MCF 10A (cell line): ENCODE measurements at regions not wholly inside any gene's neighbourhood (a gene's known extent, or its start where the extent isn't known, plus 50 kb on each side); places are given as distances from the start of the nearest gene placed in this dataset.

Source experiments
- BruUV-seq: library from RNA; stranded (reverse); fragments of 400-500 nt; replicated peaks from 2 replicates; lab custom pipeline; 2021; lab: Mats Ljungman, UMichigan
- CTCF ChIA-PET: fragments of 300-600 bp; sonication (Branson Sonifier 250); formaldehyde crosslinking; extraction: SDS; loops from one replicate; lab custom pipeline; 2021; ENCODE audit warnings: antibody characterized with exemption, inconsistent platforms; lab: Yijun Ruan, JAX
- POLR2A ChIA-PET: fragments of 300-600, 350-650 bp; sonication (Branson Sonifier 250); formaldehyde crosslinking; extraction: SDS; loops from one replicate; lab custom pipeline; 2020; ENCODE audit warnings: antibody characterized with exemption, inconsistent platforms; lab: Yijun Ruan, JAX
- DNase-seq: peaks from one replicate; pipeline ENCODE4 v3.0.0-alpha.2; 2018; ENCODE audit not compliant: unreplicated experiment
- H3K27ac Mint-ChIP-seq: one replicate; pipeline ENCODE4 v1.8.0; 2022; ENCODE audit warnings: mild to moderate bottlenecking, low read depth, mixed read lengths; ENCODE audit not compliant: unreplicated experiment
- H3K27me3 Mint-ChIP-seq: one replicate; pipeline ENCODE4 v1.8.0; 2022; ENCODE audit warnings: mixed read lengths; ENCODE audit not compliant: insufficient read depth, unreplicated experiment
- H3K36me3 Mint-ChIP-seq: one replicate; pipeline ENCODE4 v1.8.0; 2022; ENCODE audit warnings: mild to moderate bottlenecking, moderate library complexity, mixed read lengths; ENCODE audit not compliant: insufficient read depth, unreplicated experiment
- H3K4me1 Mint-ChIP-seq: one replicate; pipeline ENCODE4 v1.8.0; 2022; ENCODE audit warnings: mixed read lengths; ENCODE audit not compliant: insufficient read depth, unreplicated experiment
- H3K4me3 Mint-ChIP-seq: one replicate; pipeline ENCODE4 v1.8.0; 2022; ENCODE audit warnings: mild to moderate bottlenecking, moderate library complexity, mixed read lengths; ENCODE audit not compliant: unreplicated experiment
- H3K9me3 Mint-ChIP-seq: one replicate; pipeline ENCODE4 v1.8.0; 2022; ENCODE audit warnings: mixed read lengths; ENCODE audit not compliant: unreplicated experiment
- CTCF ChIP-seq: fragments of 200-600 bp; IDR thresholded peaks from one replicate; pipeline ENCODE4 v1.8.0; 2022; ENCODE audit warnings: antibody characterized with exemption, mild to moderate bottlenecking; ENCODE audit not compliant: unreplicated experiment
- intact Hi-C: fragments of 100-400 bp; cut with micrococcal nuclease; formaldehyde crosslinking; loops from 2 replicates; pipeline ENCODE4 v1.14.1; 2022

- DNase-seq: no peak
- Mint-ChIP-seq H3K9me3 (no peaks in the 10 kb centered on the region), H3K27me3 (no peaks in the 10 kb centered on the region), H3K4me1 (no peaks in the 10 kb centered on the region), H3K36me3 (no peaks in the 10 kb centered on the region), H3K4me3 (no peak overlapping the region), H3K27ac (no peak overlapping the region)
- ChIA-PET CTCF (no interaction called here), POLR2A (interaction anchor here (0.6 kb wide), 1 partner anchor 168 kb away, joined by 3 read pairs; no protein-coding TSS in a partner anchor)
- intact Hi-C loops: no loop called here
- BruUV-seq: no TSS peak
- no peak for TF ChIP-seq CTCF
Observed at GRCh38 chr10:121352231-121352855, 245.9 kb downstream of the FGFR2 start.

GRCh38 chr10:121355161-121355560 is 243.1 kb downstream of the FGFR2 start:
- no TSS peak for BruUV-seq
- no peak overlapping the region for H3K4me3 Mint-ChIP-seq
- no peaks in the 10 kb centered on the region for H3K9me3 Mint-ChIP-seq
- ChIA-PET POLR2A (no interaction called here), CTCF (no interaction called here)
- no peak overlapping the region for H3K27ac Mint-ChIP-seq
- TF ChIP-seq CTCF: no peak
- H3K27me3 Mint-ChIP-seq: no peaks in the 10 kb centered on the region
- no peak for DNase-seq
- intact Hi-C loops: no loop called here
- H3K36me3 Mint-ChIP-seq: no peaks in the 10 kb centered on the region
- no peaks in the 10 kb centered on the region for H3K4me1 Mint-ChIP-seq

GRCh38 chr10:121356183-121356582 is 242.1 kb downstream of the FGFR2 start:
- H3K27ac Mint-ChIP-seq: no peak overlapping the region
- H3K4me1 Mint-ChIP-seq: no peaks in the 10 kb centered on the region
- no peaks in the 10 kb centered on the region for H3K9me3 Mint-ChIP-seq

GRCh38 chr10:121357401-121357800 is 240.8 kb downstream of the FGFR2 start:
- Mint-ChIP-seq H3K4me3 (no peak overlapping the region), H3K4me1 (no peaks in the 10 kb centered on the region), H3K27ac (no peak overlapping the region), H3K9me3 (no peaks in the 10 kb centered on the region), H3K27me3 (no peaks in the 10 kb centered on the region), H3K36me3 (no peaks in the 10 kb centered on the region)
- CTCF ChIA-PET: interaction anchor here (1.0 kb wide), 1 partner anchor 11 kb away, joined by 3 read pairs; no protein-coding TSS in a partner anchor
- DNase-seq: no peak
- POLR2A ChIA-PET: interaction anchor here (1.1 kb wide), 1 partner anchor 53 kb away, joined by 3 read pairs; no protein-coding TSS in a partner anchor
- TF ChIP-seq CTCF: no peak
- no TSS peak for BruUV-seq
- intact Hi-C loops: no loop called here

More at GRCh38 chr10:121356183-121356582, 242.1 kb downstream of the FGFR2 start:
- DNase-seq: no peak
- no TSS peak for BruUV-seq
- CTCF ChIA-PET: no interaction called here
- H3K4me3 Mint-ChIP-seq: no peak overlapping the region
- intact Hi-C loops: no loop called here
- no peak for TF ChIP-seq CTCF
- H3K36me3 Mint-ChIP-seq: no peaks in the 10 kb centered on the region
- no peaks in the 10 kb centered on the region for H3K27me3 Mint-ChIP-seq
- POLR2A ChIA-PET: interaction anchor here (0.6 to 1.1 kb wide), 2 partner anchors 52 to 87 kb away, joined by 3 to 5 read pairs; no protein-coding TSS in a partner anchor
